Adrenal gland (tissue), 9 donors: ENCODE measurements at regions not wholly inside any gene's neighbourhood (a gene's known extent, or its start where the extent isn't known, plus 50 kb on each side); places are given as distances from the start of the nearest gene placed in this dataset.

Experiments
- DNase-seq, 7 donors: peaks; one replicate each; pipeline ENCODE4 v3.0.0-alpha.2; 2019 to 2020
- H3K27ac ChIP-seq, 5 donors: fragments of 200-600 bp; sonication (generic) in 4 of 5; 1 replicate in 3 of 5; 2 replicates in 2 of 5; pipeline versions ENCODE4 v1.5.1 to v1.8.0; 2016 to 2020; ENCODE audit warnings: mild to moderate bottlenecking in 1 of 5
- H3K27me3 ChIP-seq: fragments of 200-600 bp; 2 replicates; pipeline ENCODE4 v1.8.0; 2021
- H3K36me3 ChIP-seq, 2 donors: fragments of 200-600 bp; replicated peaks in 1 of 2; 1 replicate in 1 of 2; 2 replicates in 1 of 2; pipeline versions ENCODE4 v1.5.1 to v1.8.0; 2018 to 2022
- H3K4me1 ChIP-seq, 2 donors: fragments of 200-600 bp; replicated peaks in 1 of 2; 1 replicate in 1 of 2; 2 replicates in 1 of 2; pipeline versions ENCODE4 v1.5.1 to v1.8.0; 2018 to 2021
- H3K4me3 ChIP-seq, 4 donors: fragments of 200-600 bp; sonication (generic) in 3 of 4; one replicate each; pipeline ENCODE4 v1.5.1; 2016 to 2018
- H3K9me3 ChIP-seq, 3 donors: fragments of 200-600 bp; sonication (generic) in 1 of 3; replicated peaks in 1 of 3; 1 replicate in 2 of 3; 2 replicates in 1 of 3; pipeline versions ENCODE4 v1.5.1 to v1.8.0; 2016 to 2021
- CTCF ChIP-seq, 6 experiments: fragments of 450-650 bp in 4 of 6; fragments of 200-600 bp in 2 of 6; sonication (generic) in 1 of 6; IDR thresholded peaks; 1 replicate in 5 of 6; 2 replicates in 1 of 6; pipeline versions ENCODE4 v1.5.1 to v1.8.0; 2016 to 2021; ENCODE audit warnings: antibody characterized with exemption in 6 of 6, mild to moderate bottlenecking in 2 of 6, moderate library complexity in 1 of 6
- POLR2A ChIP-seq, 2 donors: fragments of 450-650 bp; IDR thresholded peaks; one replicate each; pipeline ENCODE4 v1.6.1; 2017; ENCODE audit warnings: antibody characterized with exemption in 2 of 2, mild to moderate bottlenecking in 2 of 2, moderate library complexity in 1 of 2
- WGBS, 4 donors: extraction: QIAGEN DNeasy Blood & Tissue Kit in 2 of 4; methylation state at CpG; one replicate each; pipeline versions ENCODE4 v1.1.5 to v1.1.7; 2013 to 2017; 5-methylcytosine and 5-hydroxymethylcytosine counted together
- intact Hi-C, 2 donors: fragments of 100-400 bp; cut with DNase I; formaldehyde crosslinking; loops; one replicate each; pipeline versions ENCODE4 v1.14.1 to v1.15.0; 2022 to 2023
- donor health status: healthy with polysubstance abuse.
- donor health status: Bipolar disorder and iron deficiency.
- donor health status: DM: yes; HTN: yes; CAD: no.
- donor health status: DM: no; HTN: no; CAD: no.
- donor health status: DM: no; HTN: no; CAD: no.

GRCh38 chr1:185419718-185420117 lies 102.7 kb upstream of the IVNS1ABP start:
- Histone ChIP-seq H3K4me1 (no peaks in the 10 kb centered on the region), H3K27ac (no peak overlapping the region), H3K27me3 (no peaks in the 10 kb centered on the region), H3K36me3 (no peaks in the 10 kb centered on the region), H3K9me3 (no peaks in the 10 kb centered on the region), H3K4me3 (no peak overlapping the region)
- no peak for TF ChIP-seq CTCF (IDR thresholded peaks at IDR 0.05)
- no peak for TF ChIP-seq POLR2A (IDR thresholded peaks at IDR 0.05)
- DNase-seq, result no peak
- WGBS, 4 donors, result 29 to 91% (median 71%) methylated on average over 3 of the region's 3 CpGs
- intact Hi-C loops, result loop anchor here (10.0 kb wide), 2 partner anchors 255 to 265 kb away; no protein-coding TSS in a partner anchor

- 46 to 98% (median 84%) methylated on average over 1 of the region's 1 CpG for WGBS, 4 donors
- no peak for TF ChIP-seq POLR2A (IDR thresholded peaks at IDR 0.05)
- no peak for TF ChIP-seq CTCF (IDR thresholded peaks at IDR 0.05)
- Histone ChIP-seq H3K36me3 (no peaks in the 10 kb centered on the region), H3K27me3 (no peaks in the 10 kb centered on the region), H3K27ac (no peak overlapping the region), H3K4me3 (no peak overlapping the region), H3K9me3 (no peaks in the 10 kb centered on the region), H3K4me1 (no peaks in the 10 kb centered on the region)
- intact Hi-C loops, result no loop called here
- no peak for DNase-seq
These were observed 101.4 kb upstream of the IVNS1ABP start for GRCh38 chr1:185418472-185418871.

DNA sequence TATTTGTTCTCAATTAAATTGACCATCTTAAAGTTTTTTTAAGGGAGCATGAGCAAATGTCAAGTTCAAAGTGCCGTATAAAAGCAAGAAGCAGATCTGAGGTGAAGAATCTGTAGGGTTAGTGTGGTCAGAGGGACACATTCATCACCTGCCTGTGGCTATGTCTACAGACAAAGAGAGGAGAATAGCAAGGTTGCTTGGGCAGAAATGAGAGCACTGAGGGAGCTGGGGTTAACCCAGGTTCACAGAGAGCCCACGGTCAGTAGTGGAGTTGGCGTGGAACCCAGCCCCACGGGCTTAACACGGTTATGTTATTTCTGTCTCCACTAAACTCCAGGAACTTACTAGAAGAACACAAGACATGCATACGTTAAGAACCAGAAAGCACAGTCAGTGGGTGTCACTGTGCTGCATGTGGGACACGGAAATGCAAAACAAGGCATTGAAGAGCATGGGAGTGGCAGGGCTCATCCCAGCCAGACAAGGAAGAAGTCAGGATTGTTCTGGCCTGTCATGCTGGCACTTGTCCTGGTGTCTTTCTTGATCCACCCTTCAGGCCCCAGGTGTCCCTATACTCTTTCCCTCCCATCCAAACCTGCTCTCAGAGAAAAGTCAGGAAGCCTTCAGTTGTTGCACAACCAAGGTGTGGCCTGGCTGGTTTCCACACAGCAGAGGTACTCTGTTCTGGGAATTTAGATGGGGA lies 95.5 kb upstream of the IVNS1ABP start:
- Histone ChIP-seq H3K4me1 (no peaks in the 10 kb centered on the region), H3K27ac (no peak overlapping the region), H3K27me3 (no peaks in the 10 kb centered on the region), H3K9me3 (no peaks in the 10 kb centered on the region), H3K4me3 (no peak overlapping the region), H3K36me3 (no peaks in the 10 kb centered on the region)
- intact Hi-C loops, result no loop called here
- TF ChIP-seq CTCF (IDR thresholded peaks at IDR 0.05) (no peak), POLR2A (IDR thresholded peaks at IDR 0.05) (no peak)
- WGBS, 4 donors, result 75 to 95% (median 78%) methylated on average over 7 of the region's 7 CpGs
- no peak for DNase-seq

- TF ChIP-seq POLR2A (IDR thresholded peaks at IDR 0.05), result no peak
- no peak for TF ChIP-seq CTCF (IDR thresholded peaks at IDR 0.05)
- DNase-seq, result no peak
- intact Hi-C loops, result no loop called here
- WGBS, 4 donors, result 54 to 68% (median 64%) methylated on average over 1 of the region's 1 CpG
- Histone ChIP-seq H3K4me1 (no peaks in the 10 kb centered on the region), H3K36me3 (no peaks in the 10 kb centered on the region), H3K9me3 (no peaks in the 10 kb centered on the region), H3K27ac (no peak overlapping the region), H3K27me3 (no peaks in the 10 kb centered on the region), H3K4me3 (no peak overlapping the region)
These were observed 92.9 kb upstream of the IVNS1ABP start for GRCh38 chr1:185409763-185410528.
